ENCODE measurements at regions not wholly inside any gene's neighbourhood (a gene's known extent, or its start where the extent isn't known, plus 50 kb on each side); places are given as distances from the start of the nearest gene placed in this dataset.

GRCh38 chr9:135239100-135239768 lies 151.8 kb downstream of the OLFM1 start:
- no peak for DNase-seq (ENCODE audit: low read depth, low spot score)

GRCh38 chr9:135239769-135240141 lies 152.3 kb downstream of the OLFM1 start:
- no peak for DNase-seq (ENCODE audit: low read depth, low spot score)

DNA sequence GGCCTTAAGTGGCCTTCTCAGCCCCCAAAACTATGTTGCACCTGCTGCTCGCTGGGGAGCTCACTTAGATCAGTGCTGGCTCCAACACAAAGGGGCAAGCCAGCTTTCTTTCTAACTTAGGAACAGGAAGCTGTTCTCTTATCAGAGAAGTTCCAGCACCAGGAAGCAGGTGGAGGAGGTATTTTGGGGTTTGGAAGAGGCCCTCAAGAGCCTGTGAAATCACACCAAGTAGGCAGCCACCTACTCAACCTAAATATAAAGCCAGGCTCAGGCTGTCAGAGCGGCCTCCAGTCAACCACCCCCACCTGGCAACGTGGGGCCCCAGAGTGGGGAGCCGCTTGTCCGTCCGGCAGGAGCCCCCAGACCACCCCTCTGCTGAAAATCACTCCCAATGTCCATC lies 152.8 kb downstream of the OLFM1 start:
- DNase-seq (ENCODE audit: low read depth, low spot score) = no peak

DNA sequence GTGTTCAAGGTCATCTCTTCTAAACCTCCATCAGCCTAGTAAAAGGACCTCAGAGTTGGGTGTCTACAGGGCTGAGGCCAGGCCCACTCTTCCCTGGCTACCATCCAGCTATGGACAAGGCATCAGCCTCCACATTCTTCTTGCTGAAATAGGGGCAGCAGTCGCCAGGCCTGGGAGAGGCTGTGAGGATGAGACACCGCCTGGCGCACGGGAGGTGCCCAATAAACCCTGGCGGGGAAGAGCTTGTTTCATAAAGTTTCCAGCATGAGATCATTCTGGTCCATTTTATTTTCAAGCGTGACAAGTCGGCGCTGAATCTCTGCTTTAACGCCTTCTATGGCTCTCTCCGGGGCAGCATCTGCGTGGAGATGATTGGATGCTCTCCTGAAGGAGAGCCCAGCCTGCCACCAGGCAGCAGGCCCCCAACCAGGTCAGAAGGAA lies 153.4 kb downstream of the OLFM1 start:
- no peak for DNase-seq (ENCODE audit: low read depth, low spot score)

DNA sequence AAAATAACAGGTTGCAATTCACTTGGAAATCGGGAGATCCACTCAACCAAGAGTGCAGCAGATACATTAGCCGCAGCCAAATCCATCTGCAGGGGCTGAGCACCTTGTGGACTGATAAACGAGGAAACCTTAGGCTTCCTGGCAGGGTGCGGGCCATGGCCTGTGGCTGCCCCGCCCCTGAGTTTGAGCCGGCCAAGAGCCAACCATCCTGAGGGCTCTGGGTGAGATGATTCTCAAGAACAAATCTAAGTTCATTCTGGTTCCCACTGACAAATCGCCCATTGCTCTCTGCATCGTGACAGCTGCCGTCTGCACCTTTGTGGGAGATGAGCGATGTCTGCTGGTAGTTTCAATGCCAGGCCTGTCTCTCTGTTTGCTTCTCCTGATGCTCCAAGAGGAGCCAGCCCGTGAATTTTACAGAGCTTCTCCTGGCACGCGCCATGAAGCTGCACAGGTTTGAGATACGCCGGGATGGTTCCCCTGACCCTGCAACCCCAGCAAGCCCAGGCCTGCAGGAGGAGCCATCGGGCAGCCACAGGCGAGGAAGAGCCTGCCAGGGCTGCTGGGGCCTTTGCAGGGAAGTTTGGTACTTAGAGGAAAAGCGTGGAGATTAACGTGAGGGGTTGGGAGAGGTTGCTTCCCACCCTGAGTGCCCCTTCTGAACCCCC lies 154.0 kb downstream of the OLFM1 start:
- DNase-seq (ENCODE audit: low read depth, low spot score) = no peak

DNA sequence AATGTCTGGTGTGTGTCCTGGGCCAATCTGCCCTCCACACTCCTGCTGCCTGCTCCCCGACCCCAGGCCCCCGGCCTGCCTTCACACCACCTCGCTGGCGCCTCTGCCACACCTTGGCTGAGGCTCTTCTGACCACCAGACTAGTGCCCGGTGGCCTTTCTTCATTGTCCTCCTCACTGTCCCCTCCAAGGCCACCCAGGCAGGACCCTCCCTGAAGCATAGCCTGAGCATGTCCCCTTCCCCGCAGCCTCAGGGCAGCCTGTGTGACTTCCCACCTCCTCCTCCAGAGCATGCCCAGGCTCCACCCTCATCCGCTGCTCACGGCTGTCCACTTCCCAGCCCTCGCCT lies 154.6 kb downstream of the OLFM1 start:
- DNase-seq (ENCODE audit: low read depth, low spot score) = no peak

DNA sequence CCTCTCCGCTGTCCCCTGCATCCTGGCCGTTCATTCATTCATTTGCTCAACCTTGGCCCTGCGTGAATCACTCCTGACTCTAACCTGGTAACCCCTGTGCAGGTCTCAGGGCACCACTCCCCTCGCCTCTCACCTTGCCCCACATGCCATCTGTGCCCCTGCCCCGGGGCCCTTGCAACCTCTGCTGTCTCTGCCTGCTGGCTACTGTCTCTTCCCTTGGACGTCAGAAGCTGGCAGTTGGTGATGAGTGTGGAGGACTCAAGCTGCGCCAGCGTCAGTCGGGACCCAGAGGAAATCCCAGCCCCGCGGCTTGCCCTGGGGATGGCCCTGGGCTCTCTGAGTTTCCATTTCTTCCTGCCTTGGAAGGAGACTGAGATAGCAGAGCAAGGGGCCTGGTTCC lies 154.9 kb downstream of the OLFM1 start:
- no peak for DNase-seq (ENCODE audit: low read depth, low spot score)

- DNase-seq (ENCODE audit: low read depth, low spot score) = no peak
Measured at GRCh38 chr9:135243201-135244190, 156.0 kb downstream of the OLFM1 start.

DNA sequence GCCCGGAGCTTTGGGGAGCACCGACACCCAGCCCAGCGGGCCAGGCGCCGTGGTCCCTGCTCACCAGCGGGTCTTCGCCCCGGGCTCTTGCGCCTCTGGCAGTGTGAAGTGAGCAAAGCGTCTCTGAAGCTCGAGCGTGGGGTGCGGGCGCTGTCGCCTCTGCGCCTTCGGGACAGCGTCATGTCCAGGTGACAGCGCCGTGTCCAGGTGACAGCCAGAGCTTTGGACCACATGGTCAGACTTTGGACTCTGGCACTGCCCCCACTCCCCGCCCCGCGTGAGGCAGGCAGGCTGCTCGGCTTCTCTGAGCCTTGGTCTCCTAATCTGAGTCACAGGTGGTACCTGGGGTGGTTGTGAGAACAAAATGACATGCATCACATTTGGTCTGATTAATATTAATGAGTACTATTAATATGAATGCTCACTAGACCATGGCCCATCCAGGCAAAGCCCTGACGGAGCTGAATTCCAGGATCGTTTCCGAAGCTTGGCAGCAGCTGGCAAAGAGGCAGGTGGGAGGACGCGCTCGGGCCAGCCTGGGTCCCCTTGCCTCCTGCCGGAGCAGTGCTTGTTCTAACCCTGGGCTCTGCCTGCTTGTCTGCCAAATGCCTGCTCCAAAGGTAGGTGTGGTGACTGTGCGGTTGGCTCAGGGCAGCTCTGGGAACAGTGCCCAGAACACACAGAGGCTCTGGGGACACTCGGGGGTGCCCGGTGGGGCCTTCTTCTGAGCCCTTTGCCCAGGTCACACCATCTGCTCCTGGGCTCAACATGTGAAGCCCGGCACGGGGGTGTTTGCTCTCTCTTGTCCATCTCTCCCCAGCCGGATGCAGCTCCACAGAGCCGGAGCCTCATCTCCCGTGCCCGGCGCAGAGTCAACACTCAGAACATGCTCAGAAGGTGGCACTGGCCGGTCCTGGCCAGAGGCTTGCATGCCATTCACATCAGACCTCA lies 157.1 kb downstream of the OLFM1 start:
- DNase-seq (ENCODE audit: low read depth, low spot score) = no peak

- no peak for DNase-seq (ENCODE audit: low read depth, low spot score)
Measured at GRCh38 chr9:135245482-135246247, 158.2 kb downstream of the OLFM1 start.

GRCh38 chr9:135246248-135247205 lies 159.1 kb downstream of the OLFM1 start:
- DNase-seq (ENCODE audit: low read depth, low spot score) = no peak

DNA sequence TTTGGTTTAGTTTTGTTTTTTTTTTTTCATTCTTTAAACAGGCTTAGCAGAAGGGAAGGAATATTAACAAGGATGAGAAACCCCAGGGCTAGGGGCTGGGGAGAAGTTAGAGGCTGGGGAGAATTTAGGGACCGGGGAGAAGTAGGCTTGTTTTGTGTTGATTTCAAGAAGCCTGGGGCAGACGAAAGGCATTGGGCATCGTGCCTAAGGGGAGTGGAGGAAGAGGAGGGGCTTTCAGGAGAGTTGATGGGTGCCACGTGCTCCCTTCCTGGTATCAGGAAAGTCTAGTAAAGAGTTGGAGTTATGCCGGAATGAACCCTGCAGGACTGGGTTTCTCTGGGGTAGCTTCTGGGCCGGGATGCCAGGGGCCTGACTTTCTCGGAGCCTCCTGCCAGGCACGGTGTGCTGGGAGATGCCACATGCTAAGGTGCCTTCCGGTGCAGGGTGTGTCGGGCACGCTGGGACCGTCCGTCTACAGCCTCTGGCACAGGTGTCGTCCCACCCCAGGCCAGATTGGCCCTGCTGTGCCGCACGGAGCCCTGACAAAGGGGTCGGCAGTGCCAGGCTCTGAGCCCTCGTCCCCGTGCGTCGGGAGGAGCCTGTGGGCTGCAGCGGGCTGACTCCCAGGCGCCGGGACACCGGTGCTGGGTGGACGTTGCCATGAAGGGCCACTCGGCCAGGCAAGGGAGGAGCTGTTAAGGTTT lies 159.9 kb downstream of the OLFM1 start:
- no peak for DNase-seq (ENCODE audit: low read depth, low spot score)

DNA sequence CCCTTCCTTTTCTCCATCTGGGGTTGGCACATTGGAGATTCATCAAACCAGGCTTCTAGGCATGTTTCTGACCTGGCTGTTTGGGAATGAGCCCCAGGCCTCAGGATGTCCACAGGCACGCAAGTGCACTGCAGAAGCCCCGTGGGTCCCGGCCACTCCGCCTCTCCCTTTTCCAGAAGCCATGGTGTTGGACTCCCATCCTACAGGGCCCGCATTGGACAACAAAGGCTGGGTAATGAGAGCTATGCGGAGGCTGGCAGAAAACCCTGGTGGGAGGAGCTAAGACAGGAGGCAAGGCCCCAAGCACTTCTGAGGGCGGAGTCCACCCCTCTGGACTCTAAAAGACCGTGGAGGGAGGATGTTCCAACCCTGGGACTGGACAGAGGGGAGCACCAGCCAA lies 160.6 kb downstream of the OLFM1 start:
- no peak for DNase-seq (ENCODE audit: low read depth, low spot score)

- DNase-seq (ENCODE audit: low read depth, low spot score) = no peak
Measured at GRCh38 chr9:135248721-135249120, 161.3 kb downstream of the OLFM1 start.

DNA sequence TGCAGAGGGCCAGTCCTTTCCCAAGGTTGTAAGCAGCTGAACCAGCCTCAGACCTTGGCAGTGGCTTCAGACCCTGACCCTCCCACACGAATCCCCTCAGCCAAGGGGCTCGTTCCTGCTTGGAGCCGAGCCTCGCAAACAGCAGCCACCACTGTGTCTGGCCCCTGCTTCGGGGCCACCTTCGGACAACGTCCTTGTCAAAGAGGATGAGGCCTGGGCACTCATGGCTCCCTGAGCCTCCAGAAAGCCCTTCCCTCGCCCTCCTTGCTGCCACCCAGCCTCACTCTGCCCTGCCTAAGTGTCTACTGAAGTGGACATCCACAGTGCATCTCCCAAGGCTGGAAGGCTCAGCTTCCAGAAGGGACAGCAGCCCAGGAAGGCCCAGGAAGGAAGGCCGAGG lies 161.7 kb downstream of the OLFM1 start:
- DNase-seq (ENCODE audit: low read depth, low spot score) = no peak

GRCh38 chr9:135249711-135250110 lies 162.2 kb downstream of the OLFM1 start:
- DNase-seq (ENCODE audit: low read depth, low spot score) = no peak

GRCh38 chr9:135251331-135251761 lies 163.9 kb downstream of the OLFM1 start:
- DNase-seq (ENCODE audit: low read depth, low spot score) = no peak

DNA sequence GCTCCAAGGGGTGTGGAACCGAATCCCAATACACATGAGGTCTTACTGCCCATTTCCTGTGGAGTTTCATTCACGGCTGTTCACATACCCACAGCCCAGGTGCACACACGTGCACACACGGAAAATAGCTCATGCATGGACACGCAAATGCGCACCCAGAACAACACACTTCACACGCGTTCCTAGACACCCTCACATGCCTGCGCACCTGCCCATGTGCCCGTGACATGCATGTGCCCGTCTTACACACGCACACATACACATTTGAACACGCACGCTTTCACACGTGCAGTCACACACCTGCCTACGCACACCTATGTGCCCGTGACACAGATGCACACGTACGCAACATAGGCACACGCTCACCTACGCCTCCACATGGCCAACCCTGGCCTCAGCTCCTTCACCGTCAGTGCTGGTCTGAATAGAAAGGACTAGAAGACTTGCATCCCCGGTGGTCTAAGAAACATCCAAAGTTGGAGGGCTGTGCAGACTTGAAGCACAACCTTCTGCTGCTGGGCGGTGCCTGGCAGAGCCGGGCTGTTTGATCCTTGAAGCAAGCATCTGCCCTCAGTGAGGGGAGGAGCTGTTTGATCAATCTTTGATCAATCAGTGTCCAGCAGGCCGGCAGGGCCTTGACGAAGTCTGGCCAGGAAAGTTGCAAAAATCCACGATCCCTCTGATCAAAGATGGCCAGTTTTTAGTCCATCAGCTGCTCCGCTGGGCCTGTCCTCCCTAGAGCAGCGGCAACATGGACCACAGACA lies 164.7 kb downstream of the OLFM1 start:
- no peak for DNase-seq (ENCODE audit: low read depth, low spot score)
